22Rv1 (cell line): ENCODE measurements at regions not wholly inside any gene's neighbourhood (a gene's known extent, or its start where the extent isn't known, plus 50 kb on each side); places are given as distances from the start of the nearest gene placed in this dataset.

ENCODE experiments used
- CTCF ChIP-seq: fragments of 450-650 bp; IDR thresholded peaks from 2 replicates; pipeline ENCODE4 v1.5.1; 2017; ENCODE audit warnings: mild to moderate bottlenecking
- ZFX ChIP-seq: fragments of 450-650 bp; IDR thresholded peaks from 2 replicates; pipeline ENCODE4 v1.6.1; 2017; ENCODE audit warnings: antibody characterized with exemption, borderline replicate concordance

GRCh38 chr9:84206801-84207370, 133.7 kb downstream of the SLC28A3 start:
- no peak for TF ChIP-seq CTCF
- no peak for TF ChIP-seq ZFX
